ENCODE measurements at regions not wholly inside any gene's neighbourhood (a gene's known extent, or its start where the extent isn't known, plus 50 kb on each side); places are given as distances from the start of the nearest gene placed in this dataset.
"Not testable (repeated sequence)": the region's sequence is repeated elsewhere in the genome, so short reads cannot be mapped to it uniquely, and the experiment has no call there.

DNA sequence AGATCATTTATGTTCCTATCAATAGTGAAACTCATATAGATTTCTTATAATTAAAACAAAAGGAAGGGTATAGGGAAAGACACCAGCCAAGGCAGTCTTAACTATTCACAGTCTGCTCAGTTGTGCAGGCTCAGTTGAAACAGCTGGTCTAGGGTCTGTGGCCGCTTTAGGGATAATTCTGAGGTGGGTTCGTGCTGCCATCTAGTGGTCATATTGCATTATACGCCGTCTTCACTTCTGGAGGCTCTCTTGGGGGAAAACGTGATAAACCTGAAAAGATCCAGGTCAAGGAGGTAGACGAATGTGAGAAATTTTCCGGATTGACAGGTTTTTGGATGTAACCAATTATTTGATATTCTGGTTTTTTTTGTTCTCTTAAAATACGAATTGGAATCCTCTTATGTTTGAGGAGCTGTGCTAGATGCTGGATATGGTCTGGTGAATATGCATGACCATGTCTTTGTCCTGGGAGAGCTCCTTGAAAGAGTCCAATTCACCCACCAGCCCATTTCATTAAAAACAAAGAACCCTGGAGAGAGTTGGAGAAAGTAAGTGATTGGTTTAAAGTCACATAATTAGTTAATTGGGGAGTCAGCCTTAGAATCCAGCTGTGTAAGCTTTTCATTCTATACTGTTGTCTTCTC lies 492.4 kb downstream of the PLCL1 start:
- peak; percentile 79 for DNase-seq (ENCODE audit: low spot score)

DNA sequence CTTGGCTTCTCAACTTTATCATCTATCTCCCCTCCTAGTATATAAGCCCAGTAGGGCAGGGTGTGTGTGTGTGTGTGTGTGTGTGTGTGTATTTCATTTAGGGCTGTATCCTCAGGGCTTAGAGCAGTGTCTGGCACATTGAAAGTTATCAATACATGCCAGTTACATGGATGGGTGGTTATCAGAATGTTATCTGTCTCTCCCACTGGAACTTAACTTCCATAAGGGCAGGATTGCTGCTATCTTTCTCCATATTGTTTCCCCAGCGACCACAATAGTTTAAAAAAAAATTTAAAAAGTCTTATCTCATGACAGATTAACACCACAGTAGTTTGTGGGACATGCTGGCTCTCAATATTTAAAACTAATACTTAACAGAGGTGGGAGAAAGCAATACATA lies 488.9 kb downstream of the PLCL1 start:
- no peak for DNase-seq (ENCODE audit: low spot score)

- DNase-seq (ENCODE audit: low spot score), result no peak
These were observed 485.4 kb downstream of the PLCL1 start for GRCh38 chr2:198289811-198290210.

- DNase-seq (ENCODE audit: low spot score), result no peak
These were observed 483.3 kb downstream of the PLCL1 start for GRCh38 chr2:198287706-198288105.

DNA sequence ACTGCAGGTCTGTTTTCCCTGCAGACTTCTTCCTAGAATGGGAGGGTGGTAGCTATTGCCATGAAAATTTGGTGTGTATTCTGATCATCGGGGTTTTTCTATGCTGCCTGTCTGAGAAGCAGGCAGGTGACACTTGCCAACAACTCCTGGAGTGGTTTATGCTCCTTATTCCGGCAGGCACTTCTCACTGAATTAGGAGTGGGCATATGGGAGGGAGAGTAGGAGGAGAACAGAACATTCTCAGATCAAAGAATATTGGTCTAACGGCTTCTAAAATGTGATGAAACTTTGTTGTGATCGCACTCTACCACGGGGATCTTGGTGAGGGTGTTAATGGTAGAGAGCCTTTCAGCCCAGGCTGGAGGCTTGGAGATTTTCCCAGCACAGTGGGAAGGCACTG lies 480.8 kb downstream of the PLCL1 start:
- DNase-seq (ENCODE audit: low spot score), result no peak

GRCh38 chr2:198283146-198283545 lies 478.8 kb downstream of the PLCL1 start:
- no peak for DNase-seq (ENCODE audit: low spot score)

DNA sequence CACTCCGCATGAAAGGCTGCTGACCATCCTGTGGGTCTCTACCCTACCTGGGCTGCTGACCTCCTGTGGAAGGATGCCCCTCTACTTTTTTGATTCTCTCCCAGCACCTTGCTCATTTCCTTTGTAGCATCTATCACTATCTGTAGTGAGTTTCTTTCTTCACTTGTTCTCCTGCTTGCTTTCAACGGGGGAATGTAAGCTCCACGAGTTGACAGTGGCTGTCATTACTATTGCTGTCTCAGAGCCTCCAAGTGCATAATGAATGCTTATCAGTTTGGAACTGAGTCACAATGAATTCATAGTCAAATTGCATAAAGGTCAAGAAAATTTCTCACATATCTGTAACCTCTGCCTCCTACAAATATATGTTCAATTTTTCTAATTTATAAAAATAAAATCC lies 477.7 kb downstream of the PLCL1 start:
- no peak for DNase-seq (ENCODE audit: low spot score)

GRCh38 chr2:198280145-198280544 lies 475.8 kb downstream of the PLCL1 start:
- no peak for DNase-seq (ENCODE audit: low spot score)

- no peak for DNase-seq (ENCODE audit: low spot score)
These were observed 474.6 kb downstream of the PLCL1 start for GRCh38 chr2:198279026-198279425.

DNA sequence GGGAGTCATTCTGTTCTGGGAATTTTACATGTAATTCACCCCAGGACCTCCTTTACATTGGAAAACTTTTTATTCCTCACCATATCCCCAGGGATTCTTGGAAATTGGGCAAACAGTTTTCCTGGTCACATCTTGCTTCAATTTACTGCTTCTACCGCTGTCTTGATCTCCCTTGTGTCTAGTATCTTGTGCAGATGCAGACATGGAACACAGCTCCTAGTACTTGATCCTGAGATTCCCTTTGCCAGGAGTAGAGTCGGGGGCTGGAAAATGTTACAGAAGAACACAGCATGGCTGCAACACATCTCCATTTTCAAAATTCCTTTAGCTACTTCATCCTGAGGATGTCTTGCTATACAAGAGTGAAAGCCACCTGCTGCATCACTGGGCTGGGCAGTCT lies 472.8 kb downstream of the PLCL1 start:
- no peak for DNase-seq (ENCODE audit: low spot score)

- DNase-seq (ENCODE audit: low spot score), result no peak
These were observed 469.3 kb downstream of the PLCL1 start for GRCh38 chr2:198273660-198274059.

DNA sequence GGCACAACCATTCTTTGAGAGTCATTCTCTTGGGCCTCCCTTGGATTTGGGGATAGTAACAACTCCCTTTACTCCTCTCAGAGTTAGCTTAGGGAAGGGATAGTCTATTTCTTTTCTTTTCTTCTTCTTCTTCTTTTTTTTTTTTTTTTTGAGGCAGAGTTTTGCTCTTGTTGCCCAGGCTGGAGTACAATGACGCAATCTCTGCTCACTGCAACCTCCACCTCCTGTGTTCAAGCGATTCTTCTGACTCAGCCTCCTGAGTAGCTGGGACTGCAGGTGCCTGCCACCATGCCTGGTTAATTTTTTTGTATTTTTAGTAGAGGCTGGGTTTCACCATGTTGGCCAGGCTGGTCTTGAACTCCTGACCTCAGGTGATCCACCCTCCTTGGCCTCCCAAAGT lies 465.8 kb downstream of the PLCL1 start:
- not testable (repeated sequence) for DNase-seq (ENCODE audit: low spot score)

- DNase-seq (ENCODE audit: low spot score), result no peak
These were observed 464.1 kb downstream of the PLCL1 start for GRCh38 chr2:198268519-198268918.

DNA sequence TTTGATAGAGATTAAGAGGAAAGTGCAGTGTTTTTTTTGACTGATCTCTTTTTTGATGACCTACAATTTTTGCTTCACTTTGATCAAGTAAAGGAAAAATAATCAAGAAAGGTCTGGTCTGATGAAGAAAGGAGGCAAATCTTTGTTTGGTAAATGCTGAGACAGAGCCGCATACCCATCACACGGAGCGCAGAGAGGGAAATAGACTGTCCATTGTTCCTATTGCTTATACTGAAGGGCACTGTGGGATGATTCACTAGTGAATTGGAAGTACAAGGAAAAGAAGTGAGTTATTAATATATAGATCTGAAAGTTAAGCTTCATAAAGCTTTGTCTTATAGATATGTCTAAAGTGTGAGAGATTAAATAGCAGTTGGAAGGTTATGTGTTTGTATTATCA lies 455.1 kb downstream of the PLCL1 start:
- no peak for DNase-seq (ENCODE audit: low spot score)

DNA sequence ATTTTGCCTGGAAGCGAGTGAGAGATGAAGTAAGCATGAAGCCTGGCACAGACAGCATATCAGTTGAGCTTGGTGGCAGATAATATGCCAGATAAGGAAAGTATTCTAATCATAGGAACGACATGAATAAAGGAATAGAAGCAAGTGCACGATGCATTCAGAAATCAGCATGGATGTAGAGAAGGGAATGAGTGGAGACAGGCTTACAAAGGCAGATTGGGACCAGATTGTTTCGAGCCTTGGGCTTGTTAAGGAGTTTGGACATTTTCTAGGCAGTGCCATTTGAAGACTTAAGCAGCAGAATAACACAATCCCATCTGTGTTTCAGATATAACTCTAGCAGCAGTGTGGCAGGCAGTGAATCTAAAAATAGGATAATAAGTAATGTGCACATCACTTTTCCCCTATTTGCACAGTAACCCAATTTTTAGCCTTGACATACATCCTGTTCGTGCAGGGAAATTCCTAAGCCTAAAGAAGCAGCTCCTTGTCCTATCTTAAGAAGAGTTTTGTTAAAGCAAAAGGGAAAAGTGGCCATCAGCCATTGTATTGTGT lies 450.2 kb downstream of the PLCL1 start:
- DNase-seq (ENCODE audit: low spot score), result no peak

DNA sequence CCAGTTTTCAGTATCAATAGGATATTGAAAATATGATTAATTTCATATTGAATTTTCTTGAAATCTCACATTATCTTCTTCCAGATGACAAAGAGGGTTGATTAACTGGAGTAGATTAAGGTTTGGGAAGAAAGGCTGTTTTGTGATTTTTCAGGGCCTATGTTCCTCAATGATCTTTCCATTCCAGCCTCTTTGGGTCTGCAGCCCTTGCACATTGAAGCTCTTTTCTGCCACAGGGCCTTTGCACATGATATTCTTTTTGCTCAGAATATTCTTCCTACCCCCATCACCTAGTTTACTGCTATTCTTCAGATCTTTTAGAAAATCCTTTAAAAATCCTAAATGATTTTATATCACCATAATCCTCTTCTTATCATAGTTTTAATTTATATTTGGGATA lies 449.6 kb downstream of the PLCL1 start:
- DNase-seq (ENCODE audit: low spot score), result no peak

DNA sequence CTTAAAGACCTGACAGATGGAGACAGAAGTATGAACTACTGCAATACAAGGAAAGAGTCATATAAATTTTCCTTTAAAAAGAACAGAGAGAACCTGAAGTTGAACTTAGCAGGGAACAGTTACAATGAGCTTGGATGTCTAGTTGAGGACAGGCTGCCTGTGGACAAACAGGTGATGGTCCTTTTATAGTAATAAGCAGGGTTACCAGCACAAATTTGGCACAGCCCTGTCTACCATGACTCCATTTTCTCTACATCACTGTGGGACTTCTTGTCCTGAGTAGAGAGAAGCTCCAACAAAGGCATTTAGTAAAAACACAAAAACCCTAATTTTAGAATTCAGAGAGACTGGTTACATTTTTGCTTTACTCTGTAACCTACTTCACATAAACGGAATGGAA lies 448.1 kb downstream of the PLCL1 start:
- no peak for DNase-seq (ENCODE audit: low spot score)

- DNase-seq (ENCODE audit: low spot score), result no peak
These were observed 437.7 kb downstream of the PLCL1 start for GRCh38 chr2:198242093-198242492.

DNA sequence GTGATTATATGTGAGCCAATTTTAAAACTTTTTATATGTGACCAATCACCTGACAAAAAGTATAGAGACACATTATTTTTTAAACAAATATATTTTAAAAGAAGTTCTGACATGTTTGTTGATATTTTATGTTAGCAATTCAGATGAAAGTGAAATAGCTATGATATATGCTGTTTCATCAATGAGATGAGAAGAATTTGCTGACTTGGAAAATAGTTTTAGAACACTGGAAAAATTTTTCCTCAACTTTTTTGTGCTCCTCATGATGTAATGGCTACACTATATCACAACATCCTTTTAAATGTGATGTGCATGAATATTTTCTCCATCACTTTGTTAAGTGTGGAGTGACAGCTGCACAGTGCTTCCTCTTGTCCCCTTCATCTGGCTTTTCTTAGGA lies 434.0 kb downstream of the PLCL1 start:
- DNase-seq (ENCODE audit: low spot score), result no peak

DNA sequence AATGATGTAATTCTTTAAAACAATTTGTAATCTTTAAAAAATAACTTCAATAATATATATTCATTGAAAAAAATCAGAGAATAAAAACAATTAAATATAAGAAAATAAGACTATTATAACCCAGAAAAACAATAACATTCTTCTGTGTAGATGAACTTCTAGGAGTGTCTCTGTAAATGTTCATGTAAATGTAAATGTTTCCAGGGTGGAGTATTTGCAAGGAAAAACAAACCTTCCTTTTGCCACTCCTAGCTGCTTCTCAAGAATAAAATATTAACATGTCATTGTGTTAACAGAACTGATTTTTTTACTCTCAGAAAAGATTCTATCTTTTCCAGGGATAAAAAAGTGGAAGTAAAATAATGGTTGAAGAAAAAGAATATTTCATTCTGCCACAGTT lies 431.9 kb downstream of the PLCL1 start:
- no peak for DNase-seq (ENCODE audit: low spot score)

DNA sequence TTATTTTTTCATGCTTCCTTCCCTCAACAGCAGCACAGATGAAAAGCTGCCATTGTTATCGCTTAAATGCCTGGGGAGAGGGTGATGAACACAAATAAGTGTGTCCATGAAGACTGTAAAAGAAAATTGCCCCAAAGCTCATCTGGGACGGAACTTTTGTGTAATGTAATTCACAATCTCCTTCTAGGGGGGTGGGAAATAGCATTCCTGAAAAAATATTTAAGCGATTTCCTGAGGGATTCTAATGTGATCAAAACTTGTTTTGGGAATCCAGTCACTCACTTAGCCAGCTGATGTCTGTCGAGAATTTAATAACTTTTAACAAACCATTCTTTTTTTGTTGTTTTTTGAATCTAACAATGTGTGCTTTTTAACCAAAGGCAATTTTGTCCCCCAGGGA lies 427.9 kb downstream of the PLCL1 start:
- DNase-seq (ENCODE audit: low spot score), result no peak

GRCh38 chr2:198231562-198231961 lies 427.2 kb downstream of the PLCL1 start:
- no peak for DNase-seq (ENCODE audit: low spot score)

GRCh38 chr2:198220763-198221610 lies 416.6 kb downstream of the PLCL1 start:
- DNase-seq (ENCODE audit: low spot score), result no peak

Measured in ecto neural progenitor cell (in vitro differentiated cells).